HEK293 (cell line): ENCODE measurements at regions not wholly inside any gene's neighbourhood (a gene's known extent, or its start where the extent isn't known, plus 50 kb on each side); places are given as distances from the start of the nearest gene placed in this dataset.

Source experiments
- CTCF ChIA-PET: fragments of 350-600 bp; formaldehyde crosslinking; extraction: SDS; loops from one replicate; lab custom pipeline; 2021; ENCODE audit warnings: antibody characterized with exemption; lab: Yijun Ruan, JAX
- POLR2A ChIA-PET: fragments of 300-600 bp; formaldehyde crosslinking; extraction: SDS; loops from one replicate; lab custom pipeline; 2020; ENCODE audit warnings: antibody characterized with exemption, inconsistent platforms; lab: Yijun Ruan, JAX
- H3K27ac ChIP-seq: fragments of 200-500 bp; sonication (Bioruptor generic); 2 replicates; pipeline ENCODE4 v1.5.1; 2014; ENCODE audit warnings: low read depth, low read length, control low read depth, inconsistent platforms; ENCODE audit errors: extremely low read depth
- H3K36me3 ChIP-seq, 2 experiments: fragments of 200-500 bp in 1 of 2; sonication (Bioruptor generic) in 1 of 2; 1 replicate in 1 of 2; 2 replicates in 1 of 2; pipeline ENCODE4 v1.5.1; 2014 to 2017; ENCODE audit warnings: inconsistent platforms in 2 of 2, low read length in 2 of 2; ENCODE audit not compliant: control insufficient read depth in 2 of 2, insufficient read depth in 1 of 2
- H3K4me1 ChIP-seq: fragments of 200-500 bp; sonication (Bioruptor generic); 2 replicates; pipeline ENCODE4 v1.5.1; 2014; ENCODE audit warnings: mild to moderate bottlenecking, low read length, inconsistent platforms; ENCODE audit not compliant: control insufficient read depth, insufficient read depth
- H3K4me3 ChIP-seq: 2 replicates; pipeline ENCODE4 v1.5.1; 2011; ENCODE audit warnings: low read depth, mild to moderate bottlenecking, control low read depth, low read length, moderate library complexity
- H3K9me3 ChIP-seq: fragments of 200-500 bp; sonication (Bioruptor generic); 2 replicates; pipeline ENCODE4 v1.5.1; 2014; ENCODE audit warnings: low read depth, low read length, inconsistent platforms; ENCODE audit not compliant: control insufficient read depth, insufficient read depth
- ATF2 ChIP-seq: fragments of 450-650 bp; formaldehyde crosslinking; IDR thresholded peaks from 2 replicates; pipeline ENCODE4 v1.5.1; 2016; ENCODE audit warnings: missing biosample characterization, missing genetic modification characterization, low read depth
- BCL11B ChIP-seq: fragments of 450-650 bp; formaldehyde crosslinking; IDR thresholded peaks from 2 replicates; pipeline ENCODE4 v1.5.1; 2016; ENCODE audit warnings: low read depth, missing biosample characterization, missing genetic modification characterization
- KLF17 ChIP-seq: fragments of 450-650 bp; formaldehyde crosslinking; IDR thresholded peaks from 2 replicates; pipeline ENCODE4 v1.5.1; 2016; ENCODE audit warnings: missing biosample characterization, missing genetic modification characterization
- SP2 ChIP-seq: fragments of 450-650 bp; formaldehyde crosslinking; IDR thresholded peaks from 2 replicates; pipeline ENCODE4 v1.5.1; 2016; ENCODE audit warnings: missing biosample characterization, missing genetic modification characterization
- TRIM28 ChIP-seq: IDR thresholded peaks from 2 replicates; pipeline ENCODE4 v1.6.1; 2011; ENCODE audit warnings: low read length, control low read depth, borderline replicate concordance
- TSHZ1 ChIP-seq: fragments of 450-650 bp; formaldehyde crosslinking; IDR thresholded peaks from 2 replicates; pipeline ENCODE4 v1.5.1; 2016; ENCODE audit warnings: missing biosample characterization, missing genetic modification characterization, borderline replicate concordance
- ZEB2 ChIP-seq: fragments of 450-650 bp; formaldehyde crosslinking; IDR thresholded peaks from 2 replicates; pipeline ENCODE4 v1.5.1; 2016; ENCODE audit warnings: missing biosample characterization, missing genetic modification characterization
- ZNF140 ChIP-seq: fragments of 450-650 bp; formaldehyde crosslinking; IDR thresholded peaks from 2 replicates; pipeline ENCODE4 v1.5.1; 2016; ENCODE audit warnings: missing biosample characterization, missing genetic modification characterization
- ZNF148 ChIP-seq: fragments of 450-650 bp; formaldehyde crosslinking; IDR thresholded peaks from 2 replicates; pipeline ENCODE4 v1.5.0; 2017; ENCODE audit warnings: missing biosample characterization, missing genetic modification characterization, borderline replicate concordance
- ZNF24 ChIP-seq: fragments of 450-650 bp; formaldehyde crosslinking; IDR thresholded peaks from 2 replicates; pipeline ENCODE4 v1.5.1; 2016; ENCODE audit warnings: missing biosample characterization, missing genetic modification characterization
- ZNF274 ChIP-seq, 2 experiments: fragments of 200-500 bp in 1 of 2; fragments of 450-650 bp in 1 of 2; sonication (Bioruptor generic) in 1 of 2; formaldehyde crosslinking in 1 of 2; IDR thresholded peaks; 2 replicates each; pipeline versions ENCODE4 v1.5.1 to v1.6.1; 2014 to 2016; ENCODE audit warnings: borderline replicate concordance in 1 of 2, inconsistent platforms in 1 of 2, low read length in 1 of 2, missing biosample characterization in 1 of 2, missing genetic modification characterization in 1 of 2
- ZNF280C ChIP-seq: fragments of 450-650 bp; formaldehyde crosslinking; IDR thresholded peaks from 2 replicates; pipeline ENCODE4 v1.5.1; 2016; ENCODE audit warnings: missing biosample characterization, missing genetic modification characterization
- ZNF335 ChIP-seq: fragments of 450-650 bp; formaldehyde crosslinking; conservative IDR thresholded peaks from 2 replicates; pipeline ENCODE4 v1.5.1; 2016; ENCODE audit warnings: missing biosample characterization, missing genetic modification characterization
- ZNF521 ChIP-seq: fragments of 450-650 bp; formaldehyde crosslinking; IDR thresholded peaks from 2 replicates; pipeline ENCODE4 v1.5.1; 2017; ENCODE audit warnings: missing biosample characterization, mild to moderate bottlenecking, missing genetic modification characterization
- ZNF529 ChIP-seq: fragments of 450-650 bp; formaldehyde crosslinking; IDR thresholded peaks from 2 replicates; pipeline ENCODE4 v1.5.1; 2017; ENCODE audit warnings: missing genetic modification characterization, missing biosample characterization; ENCODE audit not compliant: insufficient replicate concordance
- ZNF585B ChIP-seq: fragments of 450-650 bp; formaldehyde crosslinking; IDR thresholded peaks from 2 replicates; pipeline ENCODE4 v1.5.1; 2016; ENCODE audit warnings: missing biosample characterization, missing genetic modification characterization
- ZXDB ChIP-seq: fragments of 450-650 bp; formaldehyde crosslinking; IDR thresholded peaks from 2 replicates; pipeline ENCODE4 v1.5.1; 2016; ENCODE audit warnings: missing biosample characterization, missing genetic modification characterization

GRCh38 chr6:145547594-145548335 is 187.6 kb downstream of the EPM2A start:
- Histone ChIP-seq H3K4me1 (peaks cover 3% of the 10 kb centered on the region; the same call in 1 of the 2 replicates), H3K27ac (no peak overlapping the region)
- CTCF ChIA-PET: interaction anchor here (0.6 to 0.7 kb wide), 2 partner anchors 9 to 87 kb away, joined by 3 to 4 read pairs; no protein-coding TSS in a partner anchor
- TF ChIP-seq KLF17 (no peak), ZEB2 (no peak)
- TF ChIP-seq, all 188 proteins: peak for 0
- POLR2A ChIA-PET: no interaction called here
- Histone ChIP-seq H3K9me3 (no peaks in the 10 kb centered on the region), H3K4me3 (no peak overlapping the region), H3K36me3 (no peaks in the 10 kb centered on the region)

- Histone ChIP-seq H3K9me3 (no peaks in the 10 kb centered on the region), H3K36me3 (no peaks in the 10 kb centered on the region)
- ChIA-PET CTCF (interaction anchor here (0.6 kb wide), 2 partner anchors 357 to 1320 kb away, joined by 3 to 4 read pairs; no protein-coding TSS in a partner anchor), POLR2A (no interaction called here)
- TF ChIP-seq ATF2 (tag by site-specific recombination): 0 out of 2 replicates have a peak, but pooled peaks have one; percentile 42
- no peak for TF ChIP-seq ZNF148 (tag by site-specific recombination)
- peak; percentile 18; the same call in 1 of the 2 replicates for TF ChIP-seq ZNF335 (tag by site-specific recombination)
- no peak for TF ChIP-seq ZNF24 (tag by site-specific recombination)
- no peak for TF ChIP-seq ZNF521 (tag by site-specific recombination)
- TF ChIP-seq, all 188 proteins: peak for 2
- peaks cover 3% of the 10 kb centered on the region; the same call in 1 of the 2 replicates for H3K4me1 ChIP-seq
- no peak overlapping the region for H3K27ac ChIP-seq
- H3K4me3 ChIP-seq: no peak overlapping the region
Observed at GRCh38 chr6:145548933-145549648, 186.2 kb downstream of the EPM2A start.

GRCh38 chr6:145551164-145551563 is 184.2 kb downstream of the EPM2A start:
- Histone ChIP-seq H3K4me3 (no peak overlapping the region), H3K4me1 (peaks cover 3% of the 10 kb centered on the region; the same call in 1 of the 2 replicates), H3K36me3 (no peaks in the 10 kb centered on the region), H3K27ac (no peak overlapping the region), H3K9me3 (no peaks in the 10 kb centered on the region)
- ChIA-PET CTCF (no interaction called here), POLR2A (no interaction called here)
- TF ChIP-seq ZNF529 (tag by site-specific recombination) (no peak), SP2 (tag by site-specific recombination) (no peak), ZNF280C (no peak), ZNF140 (tag by site-specific recombination) (no peak), TRIM28 (no peak), TSHZ1 (no peak), ZXDB (no peak), ZNF274 (IDR thresholded peaks at IDR 0.05; ENCODE audit: low read length) (no peak), ZNF274 (tag by site-specific recombination; IDR thresholded peaks at IDR 0.05; ENCODE audit: borderline replicate concordance) (no peak), ZNF521 (tag by site-specific recombination) (no peak), BCL11B (tag by site-specific recombination) (no peak), ZNF585B (tag by site-specific recombination) (no peak)
